ENCODE measurements at regions not wholly inside any gene's neighbourhood (a gene's known extent, or its start where the extent isn't known, plus 50 kb on each side); places are given as distances from the start of the nearest gene placed in this dataset.

DNA sequence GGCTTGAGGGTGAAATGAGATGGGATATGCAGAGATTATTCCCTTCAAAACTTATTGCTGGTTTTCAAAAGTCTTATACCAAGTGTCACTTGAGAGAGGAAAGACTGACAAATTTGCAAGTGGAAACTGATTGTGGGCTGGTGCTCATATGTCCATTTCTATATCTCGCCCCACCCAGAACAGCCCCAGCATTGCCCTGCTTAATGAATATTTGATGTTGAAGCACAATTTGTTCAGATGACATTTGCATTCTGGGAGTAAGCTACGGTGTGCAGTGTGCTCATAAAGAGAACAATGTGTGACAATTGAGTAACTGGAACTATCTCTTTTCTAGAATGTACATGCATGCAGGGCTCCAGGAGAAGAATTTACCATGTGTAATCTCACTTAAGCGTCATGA lies 223.5 kb upstream of the TRPC5 start:
- H3K4me3 ChIP-seq (ENCODE audit: low read depth, low read length) = no peak overlapping the region
- TF ChIP-seq, protein P1, sequence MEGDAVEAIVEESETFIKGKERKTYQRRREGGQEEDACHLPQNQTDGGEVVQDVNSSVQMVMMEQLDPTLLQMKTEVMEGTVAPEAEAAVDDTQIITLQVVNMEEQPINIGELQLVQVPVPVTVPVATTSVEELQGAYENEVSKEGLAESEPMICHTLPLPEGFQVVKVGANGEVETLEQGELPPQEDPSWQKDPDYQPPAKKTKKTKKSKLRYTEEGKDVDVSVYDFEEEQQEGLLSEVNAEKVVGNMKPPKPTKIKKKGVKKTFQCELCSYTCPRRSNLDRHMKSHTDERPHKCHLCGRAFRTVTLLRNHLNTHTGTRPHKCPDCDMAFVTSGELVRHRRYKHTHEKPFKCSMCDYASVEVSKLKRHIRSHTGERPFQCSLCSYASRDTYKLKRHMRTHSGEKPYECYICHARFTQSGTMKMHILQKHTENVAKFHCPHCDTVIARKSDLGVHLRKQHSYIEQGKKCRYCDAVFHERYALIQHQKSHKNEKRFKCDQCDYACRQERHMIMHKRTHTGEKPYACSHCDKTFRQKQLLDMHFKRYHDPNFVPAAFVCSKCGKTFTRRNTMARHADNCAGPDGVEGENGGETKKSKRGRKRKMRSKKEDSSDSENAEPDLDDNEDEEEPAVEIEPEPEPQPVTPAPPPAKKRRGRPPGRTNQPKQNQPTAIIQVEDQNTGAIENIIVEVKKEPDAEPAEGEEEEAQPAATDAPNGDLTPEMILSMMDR (IDR thresholded peaks at IDR 0.05; ENCODE audit: insufficient read depth, low read depth, low read length, missing control alignments) = no peak
- DNase-seq (ENCODE audit: low read depth) = no peak

DNA sequence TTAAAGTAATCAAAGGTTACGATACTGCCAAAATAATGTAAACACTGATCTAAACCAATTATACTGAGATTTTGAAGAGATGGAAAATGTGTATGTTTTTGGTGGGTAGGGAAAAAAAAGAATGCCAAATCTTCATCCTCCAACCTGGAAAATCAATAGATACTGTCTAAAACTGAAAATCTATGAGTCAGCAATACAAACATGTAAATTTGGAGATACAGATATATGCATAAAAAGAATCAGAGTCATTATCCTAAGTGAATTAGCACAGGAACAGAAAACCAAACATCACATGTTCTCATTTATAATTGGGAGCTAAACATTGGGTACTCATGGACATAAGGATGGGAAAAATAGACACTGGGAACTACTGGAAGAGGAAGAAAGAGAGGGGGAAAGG lies 197.4 kb upstream of the TRPC5 start:
- TF ChIP-seq, protein P1 (IDR thresholded peaks at IDR 0.05; ENCODE audit: insufficient read depth, low read depth, low read length, missing control alignments) = no peak
- no peak overlapping the region for H3K4me3 ChIP-seq (ENCODE audit: low read depth, low read length)
- no peak for DNase-seq (ENCODE audit: low read depth)

DNA sequence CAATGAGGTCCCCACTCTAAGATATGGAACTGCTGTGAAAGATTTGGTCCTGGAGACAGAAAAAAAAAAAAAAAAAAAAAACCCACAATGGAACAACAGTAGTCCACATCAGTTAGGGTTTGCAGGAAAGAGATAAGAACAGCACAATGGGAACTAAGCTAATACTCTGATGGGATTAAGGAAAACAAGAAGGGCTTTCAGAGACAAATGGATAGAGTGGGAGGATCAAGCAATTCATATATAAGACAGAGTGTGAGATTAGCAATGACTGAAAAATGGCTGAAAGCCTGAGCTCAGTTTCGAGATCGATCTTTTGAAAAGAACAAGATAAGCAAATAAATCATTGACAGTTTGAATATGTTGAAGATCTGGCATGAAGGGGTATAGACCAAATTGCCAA lies 188.4 kb upstream of the TRPC5 start:
- no peak overlapping the region for H3K4me3 ChIP-seq (ENCODE audit: low read depth, low read length)
- TF ChIP-seq, protein P1 (IDR thresholded peaks at IDR 0.05; ENCODE audit: insufficient read depth, low read depth, low read length, missing control alignments) = no peak
- no peak for DNase-seq (ENCODE audit: low read depth)

DNA sequence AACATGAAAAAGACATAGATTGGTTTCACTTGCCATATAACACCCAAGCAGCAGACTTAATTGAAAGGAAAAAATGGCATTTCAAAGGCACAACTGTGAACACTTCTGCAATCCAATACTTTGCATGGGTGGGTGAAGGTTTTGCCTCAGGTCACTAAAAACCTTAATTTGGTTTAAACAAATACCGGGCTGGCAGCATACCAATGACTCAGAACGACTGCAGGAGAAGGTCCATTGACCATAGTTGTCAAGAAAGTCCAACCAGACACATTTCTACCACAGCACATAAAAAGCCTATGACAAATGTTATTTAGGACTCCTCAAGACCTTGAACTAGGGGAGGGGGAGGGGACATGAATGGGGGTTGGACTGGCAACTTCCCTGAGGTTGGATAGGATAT lies 183.6 kb upstream of the TRPC5 start:
- H3K4me3 ChIP-seq (ENCODE audit: low read depth, low read length) = no peak overlapping the region
- TF ChIP-seq, protein P1 (IDR thresholded peaks at IDR 0.05; ENCODE audit: insufficient read depth, low read depth, low read length, missing control alignments) = no peak
- no peak for DNase-seq (ENCODE audit: low read depth)

DNA sequence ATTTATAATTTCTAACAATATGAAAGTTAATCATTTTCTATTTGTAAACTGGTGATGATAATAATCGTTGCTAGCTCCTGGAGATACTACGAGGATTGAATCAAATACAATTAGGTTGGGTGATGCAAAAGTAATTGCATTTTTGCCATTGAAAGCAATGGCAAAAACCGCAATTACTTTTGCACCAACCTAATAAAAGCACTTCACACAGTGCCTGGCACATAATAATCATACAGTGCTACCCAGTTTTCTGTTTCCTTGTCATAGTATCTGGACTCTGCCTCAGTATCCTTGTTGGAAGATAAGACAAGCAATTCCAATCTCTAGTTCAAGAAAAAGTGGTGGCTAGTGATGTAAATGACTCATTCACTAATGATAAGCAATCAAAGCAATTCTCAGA lies 176.8 kb upstream of the TRPC5 start:
- no peak overlapping the region for H3K4me3 ChIP-seq (ENCODE audit: low read depth, low read length)
- TF ChIP-seq, protein P1 (IDR thresholded peaks at IDR 0.05; ENCODE audit: insufficient read depth, low read depth, low read length, missing control alignments) = no peak
- no peak for DNase-seq (ENCODE audit: low read depth)

DNA sequence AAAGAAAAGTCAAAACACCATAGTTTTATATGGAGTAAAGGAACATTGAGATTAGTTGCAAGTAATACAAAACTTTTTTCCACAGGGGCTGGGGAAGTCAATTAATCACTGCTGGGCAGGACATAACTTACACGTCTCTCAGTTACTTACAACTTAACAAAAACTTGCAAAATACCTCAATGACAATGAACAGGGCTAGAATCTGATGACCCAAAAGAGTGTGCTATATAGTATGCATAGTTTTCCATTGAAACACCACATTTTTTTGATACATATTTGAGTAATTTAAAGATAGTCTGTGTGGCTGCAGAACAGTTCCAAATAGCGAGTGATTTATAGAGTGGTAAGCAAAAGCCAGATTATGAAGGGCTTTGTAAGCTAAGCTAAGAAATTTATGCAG lies 172.3 kb upstream of the TRPC5 start:
- no peak for DNase-seq (ENCODE audit: low read depth)
- TF ChIP-seq, protein P1 (IDR thresholded peaks at IDR 0.05; ENCODE audit: insufficient read depth, low read depth, low read length, missing control alignments) = no peak
- no peak overlapping the region for H3K4me3 ChIP-seq (ENCODE audit: low read depth, low read length)

DNA sequence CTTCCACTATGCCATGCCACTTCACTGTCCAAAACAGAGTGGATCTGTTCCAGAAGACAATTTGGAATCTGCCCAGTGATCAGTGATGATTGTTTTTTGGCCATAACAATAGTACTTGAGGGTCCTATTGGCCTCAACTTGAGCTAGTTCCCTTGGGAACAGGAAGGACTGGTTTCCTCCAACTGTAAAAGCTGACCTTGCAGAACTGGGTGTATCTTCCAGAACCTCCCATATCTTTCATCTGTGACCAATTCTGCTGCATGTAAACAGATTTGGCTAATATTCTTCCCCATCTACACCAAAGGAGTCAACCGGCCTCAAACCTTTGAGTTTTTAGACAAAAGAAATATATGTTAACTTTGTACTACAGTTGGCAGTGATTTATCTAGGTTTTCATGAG lies 165.1 kb upstream of the TRPC5 start:
- TF ChIP-seq, protein P1 (IDR thresholded peaks at IDR 0.05; ENCODE audit: insufficient read depth, low read depth, low read length, missing control alignments) = no peak
- DNase-seq (ENCODE audit: low read depth) = no peak
- H3K4me3 ChIP-seq (ENCODE audit: low read depth, low read length) = no peak overlapping the region

Data from GM12865 (cell line).